SK-N-MC (cell line): ENCODE measurements at regions not wholly inside any gene's neighbourhood (a gene's known extent, or its start where the extent isn't known, plus 50 kb on each side); places are given as distances from the start of the nearest gene placed in this dataset.

Experiments
- DNase-seq: peaks from one replicate; pipeline ENCODE4 v3.0.0-alpha.2; 2011; ENCODE audit warnings: low read depth, low spot score
- H3K27ac ChIP-seq: fragments of 200-600 bp; sonication (generic); 2 replicates; pipeline ENCODE4 v1.5.1; 2016; ENCODE audit warnings: mixed run types
- H3K36me3 ChIP-seq: fragments of 200-600 bp; sonication (generic); 2 replicates; pipeline ENCODE4 v1.6.1; 2017; ENCODE audit warnings: antibody characterized with exemption, low read length, mixed read lengths; ENCODE audit not compliant: insufficient read depth
- H3K4me3 ChIP-seq: fragments of 200-600 bp; sonication (generic); 2 replicates; pipeline ENCODE4 v1.5.1; 2016
- H3K9ac ChIP-seq: fragments of 200-600 bp; sonication (generic); 2 replicates; pipeline ENCODE4 v1.8.0; 2017; ENCODE audit warnings: mixed run types, mixed read lengths; ENCODE audit not compliant: insufficient read length
- H3K9me3 ChIP-seq: fragments of 200-600 bp; sonication (generic); 2 replicates; pipeline ENCODE4 v1.6.1; 2017; ENCODE audit warnings: low read depth, mild to moderate bottlenecking, antibody characterized with exemption, low read length, moderate library complexity, mixed read lengths
- EZH2 ChIP-seq: fragments of 200-600 bp; sonication (generic); IDR thresholded peaks from one replicate; pipeline ENCODE4 v1.6.1; 2017; ENCODE audit warnings: antibody characterized with exemption
- FOXP2 ChIP-seq: optimal IDR thresholded peaks from 2 replicates; pipeline ENCODE3; 2011; ENCODE audit warnings: mild to moderate bottlenecking, moderate library complexity; ENCODE audit not compliant: insufficient read depth; ENCODE audit errors: extremely low read length, control extremely low read depth
- POLR2AphosphoS5 ChIP-seq: IDR thresholded peaks from 2 replicates; pipeline ENCODE4 v1.6.1; 2012; ENCODE audit warnings: mild to moderate bottlenecking, low read depth, low read length, borderline replicate concordance

- no peaks in the 10 kb centered on the region for H3K36me3 ChIP-seq
- H3K27ac ChIP-seq, result no peak overlapping the region
- H3K9ac ChIP-seq, result no peak overlapping the region
- DNase-seq, result no peak
- no peak overlapping the region for H3K4me3 ChIP-seq
- no peak for TF ChIP-seq FOXP2
- TF ChIP-seq POLR2AphosphoS5, result no peak
- TF ChIP-seq EZH2, result no peak
- no peaks in the 10 kb centered on the region for H3K9me3 ChIP-seq
Observed at GRCh38 chr7:116425647-116426209, 73.8 kb upstream of the CAV2 start.

- no peak for DNase-seq
- Histone ChIP-seq H3K36me3 (no peaks in the 10 kb centered on the region), H3K27ac (peak overlapping the region; percentile 67), H3K4me3 (no peak overlapping the region), H3K9me3 (no peaks in the 10 kb centered on the region), H3K9ac (no peak overlapping the region)
- TF ChIP-seq EZH2, result no peak
Observed at GRCh38 chr7:116426428-116427156, 72.9 kb upstream of the CAV2 start.

DNA sequence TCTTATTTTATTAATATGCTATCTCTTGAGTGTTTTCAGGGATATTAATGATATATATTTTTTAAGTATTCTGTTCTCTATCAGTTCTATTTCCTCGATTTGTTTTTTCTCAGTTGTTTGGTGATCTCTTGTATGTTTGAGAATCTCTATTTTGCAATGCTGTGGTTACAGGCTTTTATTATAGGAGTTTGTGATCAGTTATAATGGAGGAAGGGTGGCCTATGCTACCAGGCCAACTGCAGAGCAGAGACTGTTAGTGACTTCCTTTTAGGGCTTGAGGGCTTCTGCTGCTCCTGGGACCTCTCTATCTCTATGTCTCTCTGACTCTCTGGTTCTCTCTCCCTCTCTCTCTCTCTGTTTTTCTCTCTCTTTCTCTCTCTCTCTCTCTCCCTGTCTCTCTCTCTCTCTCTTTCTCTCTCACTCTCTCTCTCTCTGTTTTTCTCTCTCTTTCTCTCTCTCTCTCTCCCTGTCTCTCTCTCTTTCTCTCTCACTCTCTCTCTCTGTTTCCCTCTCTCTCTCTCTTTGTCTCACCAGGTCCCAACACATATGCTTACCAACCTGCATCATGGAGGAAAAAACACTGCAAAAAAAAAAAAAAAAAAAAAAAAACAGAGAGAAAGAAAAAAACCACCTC lies 69.4 kb upstream of the CAV2 start:
- DNase-seq, result no peak
- Histone ChIP-seq H3K9me3 (no peaks in the 10 kb centered on the region), H3K4me3 (no peak overlapping the region), H3K27ac (0 out of 2 replicates have a peak overlapping the region, but pooled peaks have one; percentile 5), H3K36me3 (no peaks in the 10 kb centered on the region), H3K9ac (no peak overlapping the region)
- TF ChIP-seq FOXP2 (no peak), EZH2 (no peak), POLR2AphosphoS5 (no peak)

- no peak for TF ChIP-seq EZH2
- TF ChIP-seq FOXP2, result no peak
- TF ChIP-seq POLR2AphosphoS5, result no peak
- no peak overlapping the region for H3K4me3 ChIP-seq
- no peak overlapping the region for H3K27ac ChIP-seq
- peaks cover 6% of the 10 kb centered on the region; the same call in 1 of the 2 replicates for H3K36me3 ChIP-seq
- no peak for DNase-seq
- no peak overlapping the region for H3K9ac ChIP-seq
- peaks cover 8% of the 10 kb centered on the region; the same call in 1 of the 2 replicates for H3K9me3 ChIP-seq
Observed at GRCh38 chr7:116431787-116432526, 67.6 kb upstream of the CAV2 start.

DNA sequence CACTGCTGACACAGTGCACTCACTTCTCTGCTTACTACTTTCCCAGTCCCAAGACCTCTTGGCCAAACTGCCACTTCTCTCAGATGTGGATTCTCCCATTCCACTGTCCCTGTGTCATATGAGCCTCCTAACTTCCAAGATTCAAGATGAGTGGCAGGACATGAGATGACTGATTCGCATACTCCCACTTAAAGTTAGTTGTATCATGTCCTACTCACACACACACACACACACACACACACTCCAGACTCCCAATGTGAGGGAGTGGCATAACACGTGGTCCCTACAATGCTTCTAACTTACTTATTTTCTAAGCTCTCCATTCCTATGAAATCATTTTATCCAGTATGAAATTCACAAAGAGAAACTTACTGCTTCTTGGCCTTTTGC lies 67.0 kb upstream of the CAV2 start:
- Histone ChIP-seq H3K4me3 (no peak overlapping the region), H3K9ac (no peak overlapping the region), H3K9me3 (peaks cover 8% of the 10 kb centered on the region; the same call in 1 of the 2 replicates), H3K27ac (no peak overlapping the region), H3K36me3 (peaks cover 10% of the 10 kb centered on the region; the same call in 1 of the 2 replicates)
- TF ChIP-seq EZH2, result no peak
- TF ChIP-seq FOXP2, result no peak
- no peak for TF ChIP-seq POLR2AphosphoS5
- no peak for DNase-seq

DNA sequence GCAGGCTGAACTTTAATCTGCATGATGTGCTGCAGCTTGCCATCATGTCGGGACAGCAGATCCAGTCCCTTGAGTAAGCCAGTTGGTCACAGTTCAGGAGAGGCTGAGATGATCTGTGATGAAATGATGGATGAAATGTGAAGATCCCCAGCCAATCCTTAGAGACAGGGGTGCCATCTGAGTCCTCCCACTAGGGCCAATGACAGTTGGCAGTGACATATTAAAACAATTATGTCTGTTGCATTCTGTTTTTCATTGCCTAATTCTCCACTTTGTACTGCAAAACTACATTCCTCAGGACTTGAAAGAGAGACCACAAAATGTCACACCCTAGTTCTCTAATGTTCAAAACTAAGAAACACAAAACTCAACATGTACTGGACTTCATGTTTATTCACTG lies 66.3 kb upstream of the CAV2 start:
- Histone ChIP-seq H3K9ac (no peak overlapping the region), H3K9me3 (peaks cover 8% of the 10 kb centered on the region; the same call in 1 of the 2 replicates), H3K4me3 (no peak overlapping the region), H3K36me3 (peaks cover 10% of the 10 kb centered on the region; the same call in 1 of the 2 replicates), H3K27ac (no peak overlapping the region)
- no peak for DNase-seq
- TF ChIP-seq EZH2 (no peak), POLR2AphosphoS5 (no peak), FOXP2 (no peak)

GRCh38 chr7:116434820-116435341 lies 64.7 kb upstream of the CAV2 start:
- TF ChIP-seq FOXP2 (no peak), EZH2 (no peak), POLR2AphosphoS5 (no peak)
- peak; percentile 78 for DNase-seq
- H3K9ac ChIP-seq, result no peak overlapping the region
- H3K9me3 ChIP-seq, result peaks cover 8% of the 10 kb centered on the region; the same call in 1 of the 2 replicates
- H3K36me3 ChIP-seq, result peaks cover 10% of the 10 kb centered on the region; the same call in 1 of the 2 replicates
- H3K4me3 ChIP-seq, result peak overlapping the region; percentile 49
- peak overlapping the region; percentile 90 for H3K27ac ChIP-seq

DNA sequence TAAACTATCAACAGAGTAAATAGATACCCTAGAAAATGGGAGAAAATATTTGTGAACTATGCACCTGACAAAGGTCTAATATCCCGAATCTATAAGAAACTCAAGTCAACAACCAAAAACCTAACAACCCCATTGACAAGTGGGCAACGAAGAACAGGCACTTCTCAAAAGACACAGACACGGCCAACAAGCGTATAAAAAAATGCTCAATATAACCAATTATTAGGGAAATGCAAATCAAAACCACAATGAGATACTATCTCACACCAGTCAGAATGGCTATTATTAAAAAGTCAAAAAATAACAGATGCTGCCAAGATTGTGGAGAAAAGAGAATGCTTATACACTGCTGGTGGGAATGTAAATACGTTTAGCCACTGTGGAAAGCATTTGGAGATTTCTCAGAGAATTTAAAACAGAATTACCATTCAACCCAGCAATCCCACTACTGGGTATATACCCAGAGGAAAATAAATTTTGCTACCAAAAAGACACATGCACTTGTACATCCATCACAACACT lies 63.2 kb upstream of the CAV2 start:
- no peak for TF ChIP-seq EZH2
- TF ChIP-seq POLR2AphosphoS5, result no peak
- TF ChIP-seq FOXP2, result no peak
- Histone ChIP-seq H3K36me3 (peaks cover 10% of the 10 kb centered on the region; the same call in 1 of the 2 replicates), H3K27ac (no peak overlapping the region), H3K9ac (no peak overlapping the region), H3K4me3 (no peak overlapping the region), H3K9me3 (peaks cover 8% of the 10 kb centered on the region; the same call in 1 of the 2 replicates)
- DNase-seq, result no peak
